LHCN-M2 (cell line): ENCODE measurements at regions not wholly inside any gene's neighbourhood (a gene's known extent, or its start where the extent isn't known, plus 50 kb on each side); places are given as distances from the start of the nearest gene placed in this dataset.
"Not testable (repeated sequence)": the region's sequence is repeated elsewhere in the genome, so short reads cannot be mapped to it uniquely, and the experiment has no call there.

Experiments used
- DNase-seq: peaks from one replicate; pipeline ENCODE4 v3.0.0-alpha.2; 2012; ENCODE audit warnings: low read depth

- DNase-seq: not testable (repeated sequence)
Observed at GRCh38 chr10:45056806-45057205, 56.1 kb downstream of the ZNF22 start.

- DNase-seq: no peak
Observed at GRCh38 chr10:45058580-45058979, 57.9 kb downstream of the ZNF22 start.

DNA sequence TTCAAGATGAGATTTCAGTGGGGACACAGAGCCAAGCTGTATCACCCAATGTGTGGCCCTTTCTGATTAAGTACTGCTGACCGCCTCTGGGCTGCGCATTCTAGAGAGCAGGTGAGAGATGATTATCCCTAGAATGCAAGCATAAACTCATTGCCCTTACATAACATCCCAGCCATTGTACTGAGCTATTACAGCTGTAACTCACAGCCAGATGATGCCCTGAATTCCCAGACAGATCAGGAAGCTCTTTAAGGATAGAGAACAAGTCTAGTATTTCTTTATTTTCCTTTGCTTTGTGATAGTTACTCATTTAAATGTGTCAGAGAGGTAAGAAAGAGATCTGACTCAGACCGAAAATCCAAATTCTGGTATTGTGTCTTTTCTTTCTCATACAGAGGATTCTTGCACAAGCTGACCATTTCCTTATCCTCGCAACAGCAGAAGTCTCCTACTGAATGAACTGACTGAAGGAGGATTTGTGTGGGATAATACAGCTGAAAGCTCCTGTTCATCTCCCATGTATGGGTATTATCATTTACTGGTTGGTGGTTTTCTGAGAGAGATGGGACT, 58.4 kb downstream of the ZNF22 start:
- DNase-seq: no peak

DNA sequence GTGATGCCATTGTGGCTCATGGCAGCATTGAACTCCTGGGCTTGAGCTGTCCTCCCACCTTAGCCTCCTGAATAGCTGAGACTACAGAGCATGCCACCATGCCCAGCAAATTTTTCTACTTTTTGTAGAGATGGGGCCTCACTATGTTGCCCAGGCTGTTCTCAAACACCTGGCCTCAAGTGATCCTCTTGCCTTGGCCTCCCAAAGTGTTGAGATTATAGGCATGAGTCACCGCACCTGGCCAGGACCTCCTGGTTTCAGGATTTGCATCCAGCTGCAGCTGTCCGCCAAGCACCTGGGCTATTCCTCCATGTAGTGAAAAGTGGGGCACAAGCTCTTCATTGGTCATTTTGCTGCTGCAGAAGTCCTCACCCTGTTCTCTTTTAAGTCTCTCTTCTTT, 58.9 kb downstream of the ZNF22 start:
- DNase-seq: no peak

DNA sequence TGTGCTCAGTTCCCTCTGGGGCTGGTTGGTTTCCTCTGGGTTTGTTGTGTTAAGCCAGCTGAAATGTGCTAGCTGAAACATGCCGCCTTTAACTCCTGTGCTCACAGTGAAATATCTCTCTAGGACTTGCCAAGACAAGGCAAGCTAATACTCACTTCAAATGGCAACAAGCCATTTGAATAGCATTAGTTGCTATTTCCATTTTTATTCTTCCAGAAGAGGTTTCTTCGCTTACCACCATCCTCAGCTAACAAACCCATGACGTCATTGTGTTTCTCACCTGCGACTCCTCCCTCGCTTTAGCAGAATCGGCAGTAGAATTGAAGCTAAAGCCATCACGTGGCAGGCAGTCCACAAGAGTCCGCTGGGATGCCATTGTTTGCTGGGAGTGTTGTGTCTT, 61.3 kb downstream of the ZNF22 start:
- DNase-seq: no peak

DNA sequence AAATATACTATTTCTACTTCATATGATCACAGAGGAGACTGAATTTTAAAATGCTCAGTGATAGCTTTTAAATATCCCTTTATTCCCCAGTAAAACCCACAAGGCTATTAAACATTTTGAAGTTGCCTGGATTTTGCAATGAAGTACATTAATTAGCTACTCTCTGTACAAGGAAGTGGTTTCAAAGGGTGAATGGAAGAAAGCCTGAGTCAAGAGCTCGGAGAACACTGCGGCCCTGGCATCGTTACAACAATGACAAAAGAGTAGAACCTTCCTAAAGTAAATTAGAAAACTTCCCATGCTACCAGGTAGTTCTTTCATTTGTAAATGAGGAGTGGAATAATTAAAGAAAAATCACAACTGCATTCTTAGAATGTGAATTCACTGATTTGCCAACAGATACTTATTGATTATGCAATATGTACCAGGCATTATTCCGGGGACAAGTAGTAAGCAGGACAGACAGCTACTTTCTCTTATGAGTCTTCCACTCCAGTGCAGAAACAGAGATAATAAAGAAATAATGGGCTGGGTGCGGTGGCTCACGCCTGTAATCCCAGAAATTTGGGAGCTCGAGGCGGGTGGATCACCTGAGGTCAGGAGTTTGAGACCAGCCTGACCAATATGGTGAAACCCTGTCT, 63.0 kb downstream of the ZNF22 start:
- DNase-seq: peak; percentile 2

- no peak for DNase-seq
Observed at GRCh38 chr10:45064998-45065397, 64.3 kb downstream of the ZNF22 start.

DNA sequence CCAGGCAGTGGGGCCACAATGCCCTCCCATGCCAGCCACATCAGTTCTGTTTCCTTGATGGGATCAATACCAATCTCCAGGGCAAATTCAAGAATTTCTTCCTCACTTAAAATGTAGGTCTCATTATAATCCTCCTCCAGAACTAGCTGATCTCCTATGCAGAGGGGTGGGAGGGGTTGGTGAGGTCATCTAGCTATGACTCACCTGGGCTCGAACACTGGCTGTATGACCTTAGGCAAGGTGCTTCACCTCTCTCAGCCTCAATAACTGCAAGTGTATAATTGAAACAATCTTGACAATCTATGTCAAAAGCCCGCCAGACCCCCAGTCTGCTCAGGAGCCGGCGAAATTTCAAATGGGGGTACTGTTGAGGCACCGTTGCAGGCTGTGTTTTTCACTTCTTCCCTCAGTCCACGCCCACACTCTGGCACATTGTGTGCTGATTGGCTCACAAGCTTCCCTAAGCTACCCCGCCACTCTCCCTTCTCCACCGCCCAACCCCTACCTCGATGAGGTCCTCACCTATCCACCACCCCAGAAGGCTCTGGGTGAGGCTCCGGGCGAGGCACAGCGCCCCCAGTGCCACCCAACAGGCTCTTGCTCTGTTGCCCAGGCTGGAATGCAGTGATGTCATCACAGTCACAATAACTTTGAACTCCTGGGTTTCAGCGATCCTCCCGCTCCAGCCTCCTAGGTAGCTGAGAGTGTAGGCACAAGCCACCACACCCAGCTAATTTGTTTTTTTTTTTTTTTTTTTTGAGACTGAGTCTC, 70.5 kb downstream of the ZNF22 start:
- no peak for DNase-seq

DNA sequence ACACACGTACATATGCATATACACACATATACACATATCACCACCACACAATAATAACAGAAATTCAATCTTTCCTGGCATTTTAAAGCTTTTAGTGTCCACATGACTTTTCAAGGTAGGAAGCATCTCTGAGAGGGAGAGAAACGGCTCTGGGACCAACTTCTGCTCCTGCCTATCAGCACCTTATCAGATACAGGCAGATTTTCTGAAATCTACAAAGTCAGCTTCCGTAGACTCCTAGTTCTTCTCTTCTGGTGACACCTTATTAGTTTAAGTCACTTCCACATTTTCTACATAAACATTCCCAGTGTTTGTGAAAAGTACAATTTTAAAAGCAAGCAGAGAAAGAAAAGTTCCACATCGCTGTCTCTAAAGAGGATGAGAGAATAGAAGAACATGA, 74.5 kb downstream of the ZNF22 start:
- DNase-seq: no peak

DNA sequence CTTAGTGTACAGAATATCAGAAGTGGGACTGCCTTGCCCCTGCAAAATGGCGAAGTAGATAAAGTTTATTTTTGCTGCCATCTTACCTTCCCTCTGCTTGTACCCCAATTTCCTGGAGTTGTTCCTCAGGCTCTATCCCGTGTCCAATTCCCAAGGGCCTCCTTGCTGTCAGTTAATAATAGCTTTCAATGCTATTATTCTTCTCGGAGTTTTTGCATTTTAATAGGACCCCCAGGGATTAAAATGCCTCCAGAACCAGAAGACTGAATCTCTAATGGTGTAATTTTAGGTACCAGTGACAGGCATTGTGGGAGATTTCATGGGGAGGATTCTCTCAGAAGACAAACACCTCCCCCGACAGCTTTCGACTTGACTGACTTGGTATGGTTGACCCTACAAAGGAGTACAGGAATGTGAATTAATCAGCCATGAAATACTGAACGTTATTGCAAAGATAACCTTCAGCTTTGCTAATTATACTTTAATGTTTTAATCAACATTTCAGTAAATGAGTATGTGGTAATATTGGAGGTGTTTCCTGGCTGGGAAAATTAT, 75.2 kb downstream of the ZNF22 start:
- no peak for DNase-seq

DNA sequence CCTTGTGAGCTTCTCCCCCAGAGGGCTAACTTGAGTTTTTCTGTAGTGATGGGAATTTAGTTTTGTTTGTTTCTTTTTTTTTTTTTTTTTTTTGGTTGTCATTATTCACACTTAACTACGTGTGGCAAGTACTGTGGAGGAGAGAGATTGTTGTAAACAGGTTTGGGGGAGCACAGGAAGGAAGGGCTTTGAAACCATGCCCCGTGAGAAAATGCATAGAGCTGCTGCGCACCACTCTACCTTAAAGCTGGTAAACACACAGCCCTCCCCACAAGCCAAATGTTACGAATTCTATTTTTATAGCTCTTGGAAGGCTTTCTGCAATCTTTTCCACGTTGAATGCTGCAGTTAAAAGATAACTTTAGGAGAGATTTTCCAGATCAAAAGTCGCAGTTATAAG, 76.2 kb downstream of the ZNF22 start:
- DNase-seq: no peak

DNA sequence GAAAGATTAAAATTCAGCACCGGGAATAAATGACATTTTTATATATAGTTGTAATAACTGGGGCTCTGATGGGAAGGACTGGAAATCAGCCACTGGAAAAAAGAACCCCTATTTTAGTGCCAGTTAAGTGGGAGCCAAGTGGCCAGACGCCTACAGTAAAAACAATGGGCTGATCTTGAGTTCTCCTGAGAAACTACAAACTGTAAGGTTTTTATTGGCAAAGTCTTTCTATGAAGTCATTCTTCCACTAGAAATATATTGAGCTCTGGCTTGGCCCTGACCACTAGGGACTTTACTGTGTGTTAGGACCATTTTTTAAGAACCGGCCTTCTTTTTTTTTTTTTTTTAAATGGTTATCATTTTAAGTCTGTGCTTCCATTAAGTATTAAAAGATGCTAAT, 79.6 kb downstream of the ZNF22 start:
- DNase-seq: no peak

GRCh38 chr10:45082176-45082575, 81.5 kb downstream of the ZNF22 start:
- DNase-seq: no peak

DNA sequence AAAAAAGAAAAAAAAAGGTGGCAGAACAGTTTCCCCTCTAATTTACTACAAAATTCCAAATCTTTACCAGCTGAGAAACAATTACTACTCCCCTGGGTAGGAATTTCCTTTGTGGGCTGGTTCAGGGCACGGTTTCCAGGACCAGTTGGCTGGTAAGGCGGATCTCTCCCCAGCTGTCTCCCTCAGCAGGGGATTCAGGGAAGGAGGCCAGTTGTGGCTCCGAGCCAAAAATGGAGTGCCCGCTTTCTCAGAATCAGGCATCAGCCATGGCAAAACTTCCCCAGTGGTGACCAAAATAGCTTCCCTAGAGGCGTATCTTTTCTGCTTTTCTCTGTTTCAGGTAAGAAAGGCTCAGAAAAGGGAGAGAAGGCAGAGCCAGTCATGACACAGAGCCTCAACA, 91.2 kb downstream of the ZNF22 start:
- peak; percentile 49 for DNase-seq

DNA sequence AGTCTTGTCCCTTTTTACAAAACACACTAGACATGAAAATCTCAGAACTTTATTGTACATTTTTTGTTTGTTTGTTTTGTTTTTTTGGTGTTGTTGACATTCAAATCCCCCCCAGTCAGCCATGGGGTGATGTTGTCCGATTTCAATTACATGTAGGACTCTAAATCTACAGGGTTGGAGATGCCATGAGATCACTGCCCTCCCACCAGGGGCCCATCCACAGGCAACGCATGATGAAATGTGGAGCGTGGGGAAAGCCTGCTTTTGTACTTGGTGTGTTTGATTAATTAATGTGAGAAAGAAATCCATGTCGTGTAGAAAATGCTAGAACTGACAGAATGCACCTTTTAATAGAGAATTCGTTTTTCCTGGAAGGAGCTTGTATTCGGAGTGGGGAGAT, 93.2 kb downstream of the ZNF22 start:
- no peak for DNase-seq

DNA sequence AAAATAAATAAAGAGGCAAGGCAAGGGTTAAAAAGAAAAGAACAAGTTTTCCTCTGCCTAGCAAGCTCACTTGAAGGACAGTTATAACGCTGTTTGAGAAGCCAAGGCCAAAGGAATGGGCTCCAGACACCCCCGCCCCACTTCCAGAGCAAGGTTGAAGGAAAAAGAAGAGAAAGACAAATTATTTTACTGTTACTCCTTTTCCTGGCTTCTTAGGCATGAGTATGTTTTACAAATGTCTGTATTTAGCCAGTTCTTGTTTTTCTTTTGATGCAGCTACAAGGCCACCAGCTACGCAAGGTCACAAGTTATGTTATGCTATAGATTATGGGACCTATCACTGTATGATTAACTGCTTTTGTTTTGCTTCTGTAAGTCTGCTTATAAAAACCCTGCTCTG, 94.6 kb downstream of the ZNF22 start:
- DNase-seq: no peak

- DNase-seq: no peak
Observed at GRCh38 chr10:45096001-45096400, 95.3 kb downstream of the ZNF22 start.

- no peak for DNase-seq
Observed at GRCh38 chr10:45100429-45100828, 99.7 kb downstream of the ZNF22 start.

GRCh38 chr10:45104674-45105073, 104.0 kb downstream of the ZNF22 start:
- DNase-seq: no peak

DNA sequence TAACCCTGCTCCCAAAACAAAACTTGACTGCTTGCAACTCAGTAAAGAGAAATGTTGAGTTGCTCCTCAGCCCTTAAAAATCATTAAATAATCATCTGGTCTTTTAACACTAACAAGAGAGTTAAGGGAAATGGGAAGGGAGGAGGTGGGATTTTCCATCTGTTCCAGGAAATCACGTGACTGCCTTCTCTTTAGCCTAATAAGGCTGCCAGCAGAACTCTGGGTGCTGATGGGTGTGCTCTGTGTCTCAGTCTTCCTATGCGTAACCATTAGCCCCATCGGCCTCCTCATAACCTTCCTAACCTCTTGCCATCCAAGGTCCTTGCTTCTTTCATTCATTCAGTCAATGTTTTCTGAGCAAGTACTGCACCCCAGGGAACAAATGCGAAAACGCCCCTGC, 104.6 kb downstream of the ZNF22 start:
- peak; percentile 10 for DNase-seq

DNA sequence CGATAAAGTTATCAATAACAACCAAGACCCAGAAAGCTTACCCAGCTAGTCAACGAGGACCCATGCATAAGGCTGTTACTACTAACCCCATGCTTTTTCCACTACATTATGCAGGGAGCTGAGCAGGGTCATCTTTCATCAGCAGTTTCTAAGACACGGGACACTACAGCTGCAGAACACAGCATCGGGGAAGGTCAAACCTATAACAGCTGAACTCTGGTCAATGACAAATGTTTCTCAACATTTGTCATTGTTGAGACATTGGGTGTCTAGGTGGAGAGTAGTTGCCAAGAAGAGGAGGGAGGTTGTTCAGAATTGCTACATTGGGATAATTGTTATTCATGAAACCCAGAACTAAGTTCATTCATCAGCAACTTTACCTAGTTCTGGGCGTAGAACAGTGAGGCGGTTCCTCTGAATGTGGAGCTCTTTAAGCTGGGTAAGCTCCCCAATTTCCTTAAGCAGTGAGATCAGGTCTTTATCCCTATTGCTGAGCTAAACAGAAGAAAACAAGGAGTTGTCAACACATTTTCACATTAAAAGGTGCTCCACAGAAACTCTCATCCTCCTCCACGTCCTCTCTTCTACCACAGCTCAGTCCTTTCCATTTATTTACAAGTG, 105.6 kb downstream of the ZNF22 start:
- peak; percentile 21 for DNase-seq

DNA sequence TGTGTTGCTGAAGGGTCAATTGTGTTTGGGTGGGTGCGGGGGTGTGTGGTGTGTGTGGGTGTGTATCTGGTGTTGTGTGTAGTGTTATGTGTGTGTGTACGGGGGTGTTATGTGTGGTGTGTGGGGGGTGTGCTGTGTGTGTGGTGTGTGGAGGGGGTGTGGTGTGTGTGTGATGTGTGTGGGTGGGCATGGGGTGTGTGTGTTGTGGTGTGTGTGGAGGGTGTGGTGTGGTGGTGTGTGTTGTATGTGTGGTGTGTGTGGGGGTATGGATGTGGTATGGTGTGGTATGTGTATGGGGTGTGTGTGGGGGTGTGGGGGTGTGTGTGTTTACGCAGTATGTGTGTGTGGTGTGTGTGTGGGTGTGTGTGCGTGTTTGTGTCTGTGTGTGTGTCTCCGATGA, 110.8 kb downstream of the ZNF22 start:
- no peak for DNase-seq
